NT2/D1 (cell line): ENCODE measurements at regions not wholly inside any gene's neighbourhood (a gene's known extent, or its start where the extent isn't known, plus 50 kb on each side); places are given as distances from the start of the nearest gene placed in this dataset.

Experiments used
- DNase-seq: peaks from one replicate; pipeline ENCODE4 v3.0.0-alpha.2; 2011; ENCODE audit warnings: low read depth, low spot score
- H3K27me3 ChIP-seq: 2 replicates; pipeline ENCODE4 v1.6.0; 2011; ENCODE audit warnings: mild to moderate bottlenecking; ENCODE audit not compliant: insufficient read length, insufficient read depth
- H3K36me3 ChIP-seq: 2 replicates; pipeline ENCODE4 v1.6.1; 2011; ENCODE audit warnings: mild to moderate bottlenecking, low read length, mixed read lengths; ENCODE audit not compliant: insufficient read depth, insufficient read length
- H3K4me1 ChIP-seq: 2 replicates; pipeline ENCODE4 v1.5.1; 2011; ENCODE audit not compliant: insufficient read depth, insufficient read length
- H3K4me3 ChIP-seq: 2 replicates; pipeline ENCODE4 v1.5.1; 2011; ENCODE audit warnings: low read depth; ENCODE audit not compliant: insufficient read length
- H3K9ac ChIP-seq: 2 replicates; pipeline ENCODE4 v1.6.0; 2011; ENCODE audit warnings: low read depth; ENCODE audit not compliant: insufficient read length
- H3K9me3 ChIP-seq: 2 replicates; pipeline ENCODE4 v1.5.1; 2011; ENCODE audit warnings: mild to moderate bottlenecking, low read length; ENCODE audit not compliant: insufficient read depth
- SUZ12 ChIP-seq: IDR thresholded peaks from 2 replicates; pipeline ENCODE4 v1.6.1; 2011; ENCODE audit not compliant: insufficient read length, insufficient read depth; ENCODE audit errors: extremely low read depth
- YY1 ChIP-seq: IDR thresholded peaks from 2 replicates; pipeline ENCODE4 v1.6.1; 2011; ENCODE audit not compliant: insufficient read length, insufficient read depth
- ZNF274 ChIP-seq: IDR thresholded peaks from 2 replicates; pipeline ENCODE4 v1.6.1; 2011; ENCODE audit warnings: mild to moderate bottlenecking, low read depth, low read length

GRCh38 chr22:48106215-48106614 is 1343.8 kb downstream of the TBC1D22A start:
- no peaks in the 10 kb centered on the region for H3K4me1 ChIP-seq
- H3K4me3 ChIP-seq = no peak overlapping the region
- no peak for DNase-seq
- TF ChIP-seq SUZ12 = no peak
- no peak for TF ChIP-seq YY1
- no peak for TF ChIP-seq ZNF274
- no peaks in the 10 kb centered on the region for H3K27me3 ChIP-seq
- peaks cover 18% of the 10 kb centered on the region for H3K9me3 ChIP-seq
- H3K9ac ChIP-seq = no peak overlapping the region
- H3K36me3 ChIP-seq = no peaks in the 10 kb centered on the region

- H3K9me3 ChIP-seq = peaks cover 18% of the 10 kb centered on the region
- TF ChIP-seq SUZ12 = no peak
- TF ChIP-seq YY1 = no peak
- TF ChIP-seq ZNF274 = no peak
- H3K27me3 ChIP-seq = no peaks in the 10 kb centered on the region
- H3K4me1 ChIP-seq = no peaks in the 10 kb centered on the region
- H3K36me3 ChIP-seq = no peaks in the 10 kb centered on the region
- no peak overlapping the region for H3K9ac ChIP-seq
- no peak overlapping the region for H3K4me3 ChIP-seq
- DNase-seq = no peak
Measured at GRCh38 chr22:48105259-48105658, 1342.8 kb downstream of the TBC1D22A start.

DNA sequence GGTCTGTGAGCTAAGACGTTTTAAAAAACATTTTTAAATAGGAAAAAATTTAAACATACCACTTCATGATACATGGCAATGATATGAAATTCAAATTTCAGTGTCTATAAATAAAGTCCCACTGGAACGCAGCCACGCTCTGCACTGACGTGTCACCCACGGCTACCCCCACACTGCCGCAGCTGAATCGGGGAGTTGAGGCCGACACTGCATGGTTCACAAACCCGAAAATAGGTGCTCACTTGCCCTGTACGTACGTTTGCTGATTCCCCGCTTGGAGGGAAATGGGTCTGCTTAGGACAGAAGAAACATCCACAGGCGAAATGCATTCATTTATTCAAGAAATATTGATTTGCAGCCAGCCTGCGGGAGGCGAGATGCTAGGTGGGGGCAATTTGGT is 1342.3 kb downstream of the TBC1D22A start:
- no peak for DNase-seq
- peaks cover 18% of the 10 kb centered on the region for H3K9me3 ChIP-seq
- H3K27me3 ChIP-seq = no peaks in the 10 kb centered on the region
- H3K9ac ChIP-seq = no peak overlapping the region
- TF ChIP-seq YY1 = no peak
- no peak for TF ChIP-seq ZNF274
- TF ChIP-seq SUZ12 = no peak
- H3K4me3 ChIP-seq = no peak overlapping the region
- no peaks in the 10 kb centered on the region for H3K36me3 ChIP-seq
- no peaks in the 10 kb centered on the region for H3K4me1 ChIP-seq

GRCh38 chr22:48104102-48104738 is 1341.8 kb downstream of the TBC1D22A start:
- no peak for TF ChIP-seq YY1
- TF ChIP-seq SUZ12 = no peak
- no peak for TF ChIP-seq ZNF274
- DNase-seq = no peak
- H3K4me1 ChIP-seq = no peaks in the 10 kb centered on the region
- no peaks in the 10 kb centered on the region for H3K27me3 ChIP-seq
- H3K36me3 ChIP-seq = no peaks in the 10 kb centered on the region
- no peak overlapping the region for H3K4me3 ChIP-seq
- no peak overlapping the region for H3K9ac ChIP-seq
- H3K9me3 ChIP-seq = peaks cover 17% of the 10 kb centered on the region

DNA sequence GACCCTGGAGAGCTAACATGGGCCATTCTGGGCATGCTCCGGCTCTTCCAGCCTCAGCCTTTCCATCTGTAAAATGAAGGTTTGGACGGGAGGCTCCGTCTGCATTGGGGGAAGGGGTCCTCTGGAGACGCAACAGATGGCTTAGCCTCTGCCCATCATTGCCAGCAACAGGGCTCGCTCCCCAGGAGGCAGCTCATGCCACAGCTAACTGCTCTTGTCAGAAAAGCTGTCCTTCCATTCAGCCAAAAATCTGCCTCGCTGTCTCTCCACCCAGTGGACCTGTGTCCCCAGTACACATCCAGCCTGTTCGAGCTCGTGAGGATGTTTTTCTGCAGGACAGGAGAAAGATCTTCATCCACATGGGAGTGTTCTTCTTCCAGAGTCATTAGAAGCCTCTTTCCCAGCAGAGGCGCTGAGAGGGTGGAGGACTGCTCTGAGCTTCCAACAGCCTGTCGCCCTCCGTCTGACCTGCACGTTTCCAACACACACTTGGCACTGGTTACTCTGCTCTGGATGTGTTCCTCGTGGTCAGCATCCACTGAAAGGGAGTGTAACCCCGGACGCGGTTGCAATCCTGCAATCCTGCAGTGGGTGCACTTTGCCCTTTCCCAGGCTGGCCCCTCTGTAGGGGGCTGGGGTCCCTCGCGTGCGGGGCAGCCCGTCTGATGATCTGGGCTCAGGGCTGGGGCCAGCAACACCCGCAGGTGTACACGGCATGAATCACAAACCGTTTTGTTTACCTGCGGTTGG is 1340.9 kb downstream of the TBC1D22A start:
- no peak for DNase-seq
- Histone ChIP-seq H3K36me3 (no peaks in the 10 kb centered on the region), H3K9ac (no peak overlapping the region), H3K4me1 (no peaks in the 10 kb centered on the region), H3K4me3 (no peak overlapping the region), H3K9me3 (peaks cover 10% of the 10 kb centered on the region; the same call in 1 of the 2 replicates), H3K27me3 (no peaks in the 10 kb centered on the region)
- TF ChIP-seq YY1 = no peak
- no peak for TF ChIP-seq SUZ12
- no peak for TF ChIP-seq ZNF274

- no peak overlapping the region for H3K4me3 ChIP-seq
- no peaks in the 10 kb centered on the region for H3K27me3 ChIP-seq
- peaks cover 10% of the 10 kb centered on the region; the same call in 1 of the 2 replicates for H3K9me3 ChIP-seq
- no peaks in the 10 kb centered on the region for H3K4me1 ChIP-seq
- DNase-seq = no peak
- no peaks in the 10 kb centered on the region for H3K36me3 ChIP-seq
- no peak overlapping the region for H3K9ac ChIP-seq
- TF ChIP-seq ZNF274 = no peak
- TF ChIP-seq YY1 = no peak
- TF ChIP-seq SUZ12 = no peak
Measured at GRCh38 chr22:48102581-48102980, 1340.1 kb downstream of the TBC1D22A start.

DNA sequence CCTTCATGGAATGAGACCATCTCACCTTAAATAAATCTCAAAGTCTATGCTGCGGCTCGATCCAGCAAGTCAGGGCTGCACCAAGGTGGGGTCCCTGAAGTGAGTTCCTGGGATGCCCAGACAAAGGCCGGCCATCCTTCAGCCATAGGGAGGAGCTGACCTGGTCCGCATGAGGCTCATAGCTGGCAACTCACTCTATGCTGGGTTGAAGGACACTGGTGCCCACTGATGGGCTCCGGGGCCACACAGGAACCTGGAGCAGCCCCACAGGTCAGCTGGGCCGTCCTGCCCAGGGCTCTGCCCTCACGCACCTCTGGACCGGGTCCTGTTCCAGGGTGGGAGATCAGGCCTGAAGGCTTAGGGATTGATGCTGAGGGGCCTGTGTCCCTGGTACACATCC is 1339.3 kb downstream of the TBC1D22A start:
- H3K36me3 ChIP-seq = no peaks in the 10 kb centered on the region
- peaks cover 4% of the 10 kb centered on the region for H3K4me1 ChIP-seq

More for the DNA sequence above, 1339.3 kb downstream of the TBC1D22A start:
- Histone ChIP-seq H3K27me3 (no peaks in the 10 kb centered on the region), H3K4me3 (no peak overlapping the region), H3K9me3 (peaks cover 10% of the 10 kb centered on the region; the same call in 1 of the 2 replicates), H3K9ac (no peak overlapping the region)
- no peak for DNase-seq
- TF ChIP-seq ZNF274 = no peak
- no peak for TF ChIP-seq YY1
- TF ChIP-seq SUZ12 = no peak
